Neural crest cell (in vitro differentiated cells): ENCODE measurements at regions not wholly inside any gene's neighbourhood (a gene's known extent, or its start where the extent isn't known, plus 50 kb on each side); places are given as distances from the start of the nearest gene placed in this dataset.
"Not testable (repeated sequence)": the region's sequence is repeated elsewhere in the genome, so short reads cannot be mapped to it uniquely, and the experiment has no call there.

Experiments used
- DNase-seq: peaks from one replicate; pipeline ENCODE4 v3.0.0; 2021; ENCODE audit warnings: low read depth, mixed read lengths, low spot score
- H3K27ac Mint-ChIP-seq: one replicate; pipeline ENCODE4 v1.8.0; 2021; ENCODE audit warnings: mild to moderate bottlenecking, mixed read lengths; ENCODE audit not compliant: unreplicated experiment
- H3K27me3 Mint-ChIP-seq: 2 replicates; pipeline ENCODE4 v1.8.0; 2021; ENCODE audit warnings: low read depth, mild to moderate bottlenecking, mixed read lengths
- H3K36me3 Mint-ChIP-seq: 2 replicates; pipeline ENCODE4 v1.8.0; 2021; ENCODE audit warnings: low read depth, mild to moderate bottlenecking, mixed read lengths
- H3K4me1 Mint-ChIP-seq: 2 replicates; pipeline ENCODE4 v1.8.0; 2021; ENCODE audit warnings: mixed read lengths
- H3K4me3 Mint-ChIP-seq: one replicate; pipeline ENCODE4 v1.8.0; 2021; ENCODE audit warnings: mild to moderate bottlenecking, mixed read lengths
- H3K9me3 Mint-ChIP-seq: 2 replicates; pipeline ENCODE4 v1.8.0; 2021; ENCODE audit warnings: mixed read lengths
- CTCF ChIP-seq: fragments of 200-600 bp; sonication (generic); conservative IDR thresholded peaks from 2 replicates; pipeline ENCODE4 v1.5.0; 2021; ENCODE audit warnings: antibody characterized with exemption, mild to moderate bottlenecking

DNA sequence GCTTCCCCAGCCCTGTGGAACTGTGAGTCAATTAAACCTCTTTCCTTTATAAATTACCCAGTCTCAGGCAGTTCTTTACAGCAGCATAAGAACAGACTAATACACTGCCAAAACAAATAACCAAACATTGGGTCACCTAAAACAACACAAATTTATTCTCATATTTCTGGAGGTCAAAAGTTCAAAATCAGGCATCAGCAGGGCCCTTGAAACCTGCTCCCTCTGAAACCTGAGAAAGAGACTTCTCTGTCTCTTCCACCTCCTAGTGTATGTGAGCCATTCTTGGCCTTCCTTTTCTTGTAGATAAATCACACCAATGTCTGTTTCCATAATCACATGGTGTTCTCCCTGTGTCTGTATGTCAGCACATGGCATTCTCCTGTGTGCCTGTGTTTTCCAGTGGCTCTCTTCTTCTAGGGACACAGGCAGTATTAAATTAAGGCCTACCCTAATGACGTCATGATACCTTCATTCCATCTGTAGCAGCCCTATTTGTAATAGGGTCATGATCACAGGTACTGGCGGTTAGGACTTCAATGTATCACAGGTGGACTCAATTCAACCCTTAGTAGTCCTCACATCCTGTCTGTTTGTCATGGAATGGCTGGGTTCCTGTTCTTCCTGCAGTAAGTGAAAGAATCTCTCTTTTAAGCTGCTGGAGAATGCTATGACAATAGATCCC lies 147.3 kb upstream of the CLNK start:
- no peak overlapping the region for H3K27ac Mint-ChIP-seq
- no peaks in the 10 kb centered on the region for H3K36me3 Mint-ChIP-seq
- no peak for DNase-seq
- no peaks in the 10 kb centered on the region for H3K27me3 Mint-ChIP-seq
- H3K4me1 Mint-ChIP-seq: peaks cover 4% of the 10 kb centered on the region
- no peak overlapping the region for H3K4me3 Mint-ChIP-seq
- TF ChIP-seq CTCF: no peak
- H3K9me3 Mint-ChIP-seq: peaks cover 10% of the 10 kb centered on the region

- not testable (repeated sequence) for H3K27me3 Mint-ChIP-seq, DNase-seq, H3K36me3 Mint-ChIP-seq, H3K4me1 Mint-ChIP-seq, H3K9me3 Mint-ChIP-seq, H3K27ac Mint-ChIP-seq
- H3K4me3 Mint-ChIP-seq: peak overlapping the region; percentile 77
Measured at GRCh38 chr4:10828918-10829538, 144.5 kb upstream of the CLNK start.

DNA sequence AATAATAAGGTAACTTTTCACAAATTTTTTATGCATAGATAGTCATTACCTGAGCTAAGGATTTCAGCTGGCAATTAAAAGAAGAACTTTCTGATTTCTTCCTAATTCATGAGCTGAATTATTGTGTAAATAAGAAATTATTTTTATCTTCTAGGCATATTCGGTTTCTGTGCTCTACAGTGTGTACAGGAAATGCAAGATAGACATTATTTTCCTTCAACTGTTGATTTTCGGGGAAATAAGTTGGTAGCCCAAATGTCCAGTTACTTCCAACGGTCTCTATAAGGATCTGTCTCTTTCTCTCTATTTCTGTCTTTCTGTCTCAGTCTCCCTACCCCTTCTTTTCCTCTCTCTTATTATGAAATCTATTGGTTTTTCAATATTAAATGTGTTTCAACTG lies 137.3 kb upstream of the CLNK start:
- Mint-ChIP-seq H3K27ac (no peak overlapping the region), H3K36me3 (no peaks in the 10 kb centered on the region), H3K27me3 (no peaks in the 10 kb centered on the region), H3K9me3 (no peaks in the 10 kb centered on the region), H3K4me3 (no peak overlapping the region), H3K4me1 (peaks cover 2% of the 10 kb centered on the region)
- no peak for DNase-seq
- no peak for TF ChIP-seq CTCF

DNA sequence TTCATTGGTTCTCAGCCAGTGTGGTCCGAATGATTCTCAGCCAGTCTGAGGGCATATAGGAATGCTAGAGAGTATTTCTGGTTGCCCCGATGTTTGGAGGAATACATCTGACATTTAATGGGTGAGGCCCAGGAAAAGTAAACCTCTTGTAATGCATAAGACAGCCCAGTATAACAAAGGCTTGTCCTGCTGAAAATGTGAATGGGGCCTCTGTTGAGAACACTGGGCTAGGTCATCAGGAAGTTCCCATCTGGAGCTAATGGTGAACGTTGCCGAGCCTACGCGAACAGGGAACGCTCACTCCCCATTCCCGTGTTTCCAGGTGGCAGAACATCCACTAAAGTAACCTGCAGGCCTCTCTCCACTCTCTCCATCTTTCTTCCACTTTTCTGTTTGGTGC lies 132.0 kb upstream of the CLNK start:
- Mint-ChIP-seq H3K4me3 (no peak overlapping the region), H3K36me3 (no peaks in the 10 kb centered on the region), H3K27me3 (no peaks in the 10 kb centered on the region), H3K27ac (peak overlapping the region; percentile 47), H3K4me1 (peaks cover 7% of the 10 kb centered on the region), H3K9me3 (peaks cover 3% of the 10 kb centered on the region)
- no peak for TF ChIP-seq CTCF
- no peak for DNase-seq

DNA sequence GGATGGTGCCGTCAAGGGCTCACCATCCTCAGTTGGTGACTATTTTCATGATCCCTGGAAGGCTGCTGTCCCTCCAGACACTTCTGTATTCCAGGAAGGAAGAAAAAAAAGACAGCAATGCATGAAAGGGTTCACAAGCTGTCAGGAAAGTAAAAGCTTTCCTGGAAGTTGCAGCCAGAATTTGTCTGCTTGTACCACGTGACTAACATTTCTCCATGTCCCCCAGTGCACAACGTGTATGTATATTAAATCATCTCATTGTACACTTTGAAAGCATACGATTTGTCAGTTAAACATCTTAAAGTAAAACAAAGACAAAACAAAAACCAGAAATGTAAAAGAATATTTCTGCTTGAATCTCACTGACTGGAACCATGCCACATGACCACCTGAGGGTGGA lies 127.4 kb upstream of the CLNK start:
- TF ChIP-seq CTCF: no peak
- Mint-ChIP-seq H3K27me3 (no peaks in the 10 kb centered on the region), H3K27ac (no peak overlapping the region), H3K4me3 (no peak overlapping the region), H3K36me3 (no peaks in the 10 kb centered on the region), H3K9me3 (peaks cover 7% of the 10 kb centered on the region), H3K4me1 (peaks cover 7% of the 10 kb centered on the region)
- no peak for DNase-seq

DNA sequence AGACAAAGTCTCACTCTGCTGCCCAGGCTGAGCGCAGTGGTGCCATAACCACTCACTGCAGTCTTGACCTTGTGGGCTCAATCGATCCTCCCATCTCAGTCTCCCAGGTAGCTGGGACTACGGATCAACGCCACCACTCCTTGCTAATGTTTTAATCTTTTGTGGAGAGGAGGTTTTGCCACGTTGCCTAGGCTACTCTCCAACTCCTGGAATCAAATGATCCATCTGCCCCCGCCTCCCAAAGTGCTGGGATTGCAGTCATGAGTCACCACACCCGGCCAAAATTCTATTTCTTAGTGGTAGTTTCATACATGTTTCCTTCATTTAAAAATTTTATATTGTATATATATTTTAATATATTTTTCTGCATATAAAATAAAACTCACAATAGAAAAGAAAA lies 125.8 kb upstream of the CLNK start:
- DNase-seq: no peak
- H3K4me3 Mint-ChIP-seq: no peak overlapping the region
- H3K27me3 Mint-ChIP-seq: no peaks in the 10 kb centered on the region
- no peaks in the 10 kb centered on the region for H3K36me3 Mint-ChIP-seq
- peaks cover 13% of the 10 kb centered on the region for H3K9me3 Mint-ChIP-seq
- H3K27ac Mint-ChIP-seq: no peak overlapping the region
- no peaks in the 10 kb centered on the region for H3K4me1 Mint-ChIP-seq
- TF ChIP-seq CTCF: no peak
